CD4-positive, alpha-beta T cell treated with Interleukin-17A for 4 hours (primary cell): ENCODE measurements at regions not wholly inside any gene's neighbourhood (a gene's known extent, or its start where the extent isn't known, plus 50 kb on each side); places are given as distances from the start of the nearest gene placed in this dataset.

Source experiments
- DNase-seq: peaks from one replicate; pipeline ENCODE4 v3.0.0-alpha.2; 2020; ENCODE audit warnings: mixed read lengths

DNA sequence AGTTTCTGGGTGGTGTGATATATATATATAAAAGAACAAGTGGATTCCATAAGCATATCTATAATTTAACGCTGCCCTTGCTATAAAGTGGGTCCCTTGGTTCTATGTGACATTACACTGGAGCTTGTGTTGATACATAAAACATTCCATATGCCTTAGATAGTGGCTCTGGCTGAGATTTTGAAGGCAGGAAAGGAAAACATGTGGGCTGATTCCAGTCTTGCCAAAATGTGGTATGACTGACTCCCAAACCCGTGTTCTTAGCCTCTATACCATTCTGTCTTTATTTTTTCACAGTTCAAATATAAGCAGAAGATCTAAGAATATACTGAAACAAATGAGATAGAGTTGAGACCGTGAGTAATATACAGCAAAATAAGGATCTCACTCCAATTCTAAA, 522.8 kb upstream of the LRRC4C start:
- DNase-seq = no peak

DNA sequence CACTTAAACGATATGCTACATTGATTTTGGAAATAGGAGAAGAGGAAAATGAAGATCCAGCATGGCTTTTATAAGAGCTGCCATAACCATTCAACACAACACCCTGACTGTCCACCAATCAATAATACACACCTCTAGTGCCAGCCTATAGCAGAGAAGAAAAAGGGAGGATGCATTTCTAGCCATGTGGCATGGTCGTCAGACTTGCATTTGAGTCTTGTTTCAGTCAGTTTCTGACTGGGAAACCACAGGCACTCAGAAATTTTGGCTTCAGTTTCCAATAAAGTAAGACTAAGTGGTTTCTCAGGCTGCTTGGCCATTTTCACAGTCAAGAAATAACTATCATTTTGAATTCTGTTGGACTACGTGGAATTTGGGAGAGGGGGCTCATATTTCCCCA, 523.5 kb upstream of the LRRC4C start:
- no peak for DNase-seq

DNA sequence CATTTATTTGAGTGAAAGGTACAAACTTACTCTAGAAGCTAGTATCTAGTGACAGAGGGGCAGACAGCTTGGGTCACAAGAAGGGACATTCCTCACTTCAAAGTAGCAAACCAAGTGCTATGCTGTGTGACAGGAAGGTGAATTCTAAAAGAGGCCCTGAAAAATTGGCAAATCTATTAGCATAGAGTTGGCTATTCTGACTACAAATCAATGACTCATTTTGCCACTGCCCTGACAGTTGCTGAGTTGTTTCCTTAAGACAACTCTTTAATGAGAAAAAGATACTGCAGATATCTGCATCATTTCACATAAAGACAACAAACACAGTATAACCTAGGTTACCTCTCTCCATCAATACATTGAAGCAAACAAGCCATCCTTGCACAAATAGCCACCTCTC, 524.0 kb upstream of the LRRC4C start:
- DNase-seq = no peak

DNA sequence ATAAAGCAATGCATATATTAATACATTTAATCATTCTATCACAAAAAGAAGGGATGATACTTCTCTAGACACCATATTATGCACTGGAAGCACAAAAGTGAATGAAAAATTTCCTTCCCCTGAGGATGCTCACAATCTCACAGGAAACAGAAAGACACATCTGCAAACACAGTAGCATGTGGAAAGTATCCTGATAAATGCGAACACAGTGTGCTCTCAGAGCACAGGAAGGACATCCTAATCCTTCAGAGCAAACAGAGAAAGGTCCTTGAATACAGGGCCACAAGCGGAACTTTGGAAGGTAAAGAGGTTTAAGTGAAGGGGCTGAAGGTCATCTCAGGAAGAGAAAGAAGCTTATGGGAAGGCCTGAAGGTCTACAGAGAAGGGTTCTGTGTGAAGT, 524.6 kb upstream of the LRRC4C start:
- no peak for DNase-seq

DNA sequence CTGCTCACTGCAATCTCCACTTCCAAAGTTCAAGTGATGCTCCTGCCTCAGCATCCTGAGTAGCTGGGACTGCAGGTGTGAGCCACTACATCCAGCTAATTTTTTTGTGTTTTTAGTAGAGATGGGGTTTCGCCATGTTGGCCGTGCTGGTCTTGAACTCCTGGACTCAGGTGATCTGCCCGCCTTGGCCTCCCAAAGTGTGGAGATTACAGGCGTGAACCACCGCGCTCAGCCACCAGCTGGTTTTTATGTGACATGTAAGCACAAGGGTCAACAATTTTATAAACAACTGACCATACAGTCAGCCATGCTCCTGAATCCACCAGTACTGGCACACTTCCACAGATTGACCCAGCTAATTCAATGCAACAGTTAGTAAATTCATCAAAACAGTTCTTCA, 526.3 kb upstream of the LRRC4C start:
- no peak for DNase-seq

DNA sequence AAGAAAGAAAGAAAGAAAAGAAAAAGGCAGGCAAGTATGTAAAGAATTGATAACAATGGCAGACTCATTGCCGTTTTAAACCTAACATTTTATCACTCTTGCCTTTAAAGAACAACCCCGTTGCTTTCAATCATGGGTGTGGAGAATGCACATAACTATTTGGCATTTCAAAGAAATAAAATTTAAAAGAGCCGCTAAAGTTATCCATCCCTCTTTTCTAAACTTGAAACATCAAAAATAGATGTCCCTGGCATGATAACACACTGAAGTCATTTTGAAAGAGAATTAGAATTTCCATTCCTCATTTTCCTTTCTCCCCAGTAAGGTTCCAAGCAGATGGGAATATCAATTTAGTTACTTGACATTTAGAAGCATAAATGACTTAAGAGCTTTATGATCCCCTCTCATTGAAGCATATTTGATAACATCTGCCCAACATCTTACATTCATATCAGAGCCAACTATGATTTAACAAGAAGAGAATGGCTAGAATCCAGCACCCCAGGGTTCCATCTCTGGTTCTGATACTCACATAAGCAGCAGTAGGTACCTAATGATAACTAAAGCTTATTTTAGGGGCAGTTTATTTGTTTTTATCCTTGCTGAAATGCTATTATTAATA, 529.6 kb upstream of the LRRC4C start:
- no peak for DNase-seq

DNA sequence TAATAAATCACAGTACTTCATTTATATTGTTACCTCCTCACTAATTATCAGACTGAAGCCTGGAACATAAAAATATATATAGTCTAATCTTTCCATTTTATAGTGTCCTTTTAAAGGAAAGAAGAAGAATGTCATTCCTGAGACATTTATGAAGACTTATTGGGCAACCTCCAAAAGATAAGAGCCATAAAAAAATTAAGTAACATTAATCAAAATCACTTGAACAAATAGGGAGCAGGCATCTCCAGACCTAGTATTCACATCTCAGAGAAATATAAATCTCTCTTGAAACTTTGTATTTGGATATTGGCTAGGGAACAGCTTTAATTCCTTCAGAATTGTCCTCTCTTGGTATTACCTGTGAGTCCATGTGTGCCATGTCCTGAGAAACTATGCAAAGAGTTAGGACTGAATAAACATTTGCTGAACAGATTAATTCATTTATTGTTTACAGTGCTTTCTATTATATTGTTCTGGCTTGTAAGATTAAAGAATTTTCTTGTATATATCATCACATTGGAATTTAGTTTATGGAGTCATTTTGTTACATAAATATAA, 530.5 kb upstream of the LRRC4C start:
- DNase-seq = no peak

DNA sequence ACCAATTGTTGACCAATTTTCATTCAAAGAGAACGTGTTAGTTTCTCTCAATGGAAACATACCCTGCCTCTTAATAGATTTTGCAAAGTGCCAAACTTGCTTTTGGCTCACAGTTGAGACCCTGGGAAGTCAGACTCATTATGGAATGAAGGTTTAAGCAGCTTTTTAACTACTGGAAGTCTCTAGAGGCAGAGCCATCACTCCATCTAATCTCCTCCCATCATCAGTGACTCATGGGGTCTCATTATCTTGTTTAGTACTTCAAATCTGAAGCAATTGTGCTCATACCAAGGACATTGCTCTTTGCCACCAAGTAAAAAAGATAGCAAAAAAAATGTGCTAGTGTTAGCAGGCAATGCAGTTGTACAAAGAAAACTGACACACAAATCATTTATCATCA, 537.1 kb upstream of the LRRC4C start:
- DNase-seq = no peak

DNA sequence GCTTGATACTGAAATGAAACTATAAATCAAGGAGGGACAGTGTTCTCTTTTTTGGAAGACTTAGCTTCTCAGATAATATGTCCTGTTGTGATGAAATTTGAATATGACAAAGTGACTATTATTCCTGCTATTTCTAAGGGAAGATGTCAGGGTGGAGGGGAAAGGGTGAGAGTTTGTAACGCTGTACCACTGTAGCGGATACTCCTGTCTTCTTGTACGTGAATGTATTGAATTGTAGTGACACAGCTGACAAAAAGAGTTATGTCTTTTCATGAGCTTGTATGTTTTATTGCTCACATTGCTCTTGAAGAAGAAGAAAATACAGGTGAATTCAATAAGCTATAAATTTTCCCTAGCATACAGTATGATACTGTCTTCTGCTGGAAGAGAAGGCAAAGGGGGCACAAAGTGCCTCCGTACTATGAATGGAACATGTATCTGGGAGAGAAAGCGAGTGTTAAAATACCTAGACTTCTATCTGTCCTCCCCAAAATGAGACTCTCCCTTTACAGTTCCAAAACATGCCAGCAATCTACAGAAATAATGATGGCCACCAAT, 538.5 kb upstream of the LRRC4C start:
- no peak for DNase-seq

DNA sequence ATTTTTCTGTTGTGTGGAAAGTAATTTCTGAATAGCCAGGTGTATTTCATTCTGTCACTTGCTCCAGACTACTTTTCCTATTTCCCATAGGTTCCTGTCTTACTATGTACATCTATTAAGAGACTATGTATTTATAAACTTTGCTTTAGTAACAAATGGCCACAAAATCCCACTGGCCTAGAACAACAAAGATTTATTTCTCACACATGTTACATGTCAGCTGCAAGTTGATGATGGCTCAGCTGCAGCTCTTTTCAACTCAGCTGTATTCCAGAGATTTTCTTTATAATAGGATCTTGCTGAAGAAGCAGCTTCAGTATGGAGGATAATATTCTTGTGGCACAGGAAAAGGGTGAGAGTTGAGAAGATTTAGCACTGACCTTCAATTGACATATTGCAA, 539.6 kb upstream of the LRRC4C start:
- DNase-seq = no peak

DNA sequence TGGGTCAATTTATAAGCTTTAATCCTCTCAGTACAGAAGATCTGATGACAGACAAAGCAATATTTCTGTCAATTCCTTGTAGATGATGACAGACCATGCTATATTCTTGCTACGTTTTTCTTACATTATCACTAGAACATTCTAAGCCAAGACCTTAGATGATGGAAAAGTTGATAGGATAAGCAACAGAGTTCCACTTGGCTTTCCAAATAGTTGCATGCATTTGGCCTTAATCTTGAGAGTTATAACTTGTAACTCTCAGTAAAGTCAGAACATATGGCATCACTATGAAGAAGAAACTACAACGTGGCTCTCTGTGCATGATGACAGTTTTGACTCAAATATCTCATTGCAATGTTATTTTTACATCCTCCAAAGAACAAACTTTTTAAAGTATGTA, 544.3 kb upstream of the LRRC4C start:
- no peak for DNase-seq

DNA sequence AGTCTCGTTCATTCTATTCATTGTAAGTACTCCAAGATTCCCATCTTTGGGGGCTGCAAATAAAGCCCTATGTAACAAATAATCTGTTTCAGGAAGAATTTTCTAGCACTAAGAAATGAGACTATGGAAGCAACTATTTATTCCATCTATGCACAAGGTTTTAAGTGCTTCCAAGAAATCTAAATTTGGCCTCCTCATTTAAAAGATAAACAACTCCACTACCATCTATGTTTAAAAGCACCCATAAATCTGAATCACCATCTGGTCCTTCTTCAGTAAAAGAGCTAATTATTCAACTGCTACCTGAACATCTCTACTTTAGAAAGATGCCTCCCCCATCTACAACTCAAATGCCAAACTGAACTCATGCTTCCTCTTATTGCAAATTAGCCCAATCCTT, 547.3 kb upstream of the LRRC4C start:
- no peak for DNase-seq

DNA sequence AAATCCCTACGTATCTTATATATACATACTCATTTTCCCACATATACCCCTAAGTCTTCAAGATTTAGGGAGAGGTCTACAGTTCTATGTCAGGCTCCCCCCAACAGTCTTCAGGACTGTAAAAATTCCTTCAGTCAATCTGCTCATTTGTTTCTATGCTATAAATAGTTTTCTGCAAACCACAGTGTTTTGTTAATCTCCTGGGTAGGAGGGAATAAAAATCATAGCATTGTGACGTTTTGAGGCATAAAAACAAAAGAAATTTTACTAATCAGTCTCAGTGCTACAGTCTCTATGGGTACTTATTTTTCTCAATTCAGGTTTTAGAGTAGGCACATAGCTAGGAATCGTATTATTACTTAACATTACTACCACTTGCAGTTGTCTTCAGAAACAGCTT, 552.8 kb upstream of the LRRC4C start:
- no peak for DNase-seq

DNA sequence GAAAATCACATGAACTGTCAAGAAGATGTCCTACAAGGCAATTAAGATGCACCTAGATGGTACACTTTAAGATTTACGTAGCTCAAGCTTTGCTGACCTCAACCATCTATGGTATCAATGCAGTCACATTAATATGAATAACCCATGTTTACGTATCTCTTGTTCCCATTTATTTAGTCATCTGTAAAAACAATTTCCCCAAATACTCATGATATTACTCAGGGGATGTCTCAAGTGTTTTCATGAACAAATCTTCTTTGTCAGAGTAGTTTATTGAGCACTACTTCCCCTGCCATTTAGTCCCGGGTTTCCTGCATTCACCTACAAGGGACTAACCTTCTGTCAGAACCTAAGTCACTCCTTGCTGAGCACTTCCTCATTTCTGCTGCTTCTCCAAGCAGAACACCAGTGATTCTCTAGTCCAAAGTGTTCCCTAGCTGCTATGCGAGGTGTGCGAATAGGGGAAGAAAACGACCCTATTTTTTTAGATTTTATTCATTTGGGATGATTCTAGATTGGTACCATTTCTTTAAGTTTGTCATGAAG, 554.3 kb upstream of the LRRC4C start:
- DNase-seq = no peak

DNA sequence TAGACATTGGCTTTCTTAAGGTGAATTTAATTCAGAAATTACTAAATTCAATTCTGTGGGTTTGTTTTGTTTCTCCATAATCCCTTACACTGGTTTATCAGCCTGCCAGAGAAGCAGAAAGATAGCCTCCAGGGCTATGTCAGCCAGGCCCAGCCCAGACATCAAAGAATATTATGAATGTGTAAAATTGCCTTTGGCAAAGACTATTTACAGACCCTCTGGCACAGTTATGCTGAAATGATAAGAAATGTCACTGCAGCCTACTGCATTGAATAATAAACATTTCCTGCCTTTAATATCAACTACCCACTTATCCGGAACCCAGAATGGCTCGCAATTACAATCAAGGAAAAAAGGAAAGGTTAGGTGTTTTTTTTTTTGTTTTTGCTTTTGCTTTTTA, 562.5 kb upstream of the LRRC4C start:
- DNase-seq = no peak

DNA sequence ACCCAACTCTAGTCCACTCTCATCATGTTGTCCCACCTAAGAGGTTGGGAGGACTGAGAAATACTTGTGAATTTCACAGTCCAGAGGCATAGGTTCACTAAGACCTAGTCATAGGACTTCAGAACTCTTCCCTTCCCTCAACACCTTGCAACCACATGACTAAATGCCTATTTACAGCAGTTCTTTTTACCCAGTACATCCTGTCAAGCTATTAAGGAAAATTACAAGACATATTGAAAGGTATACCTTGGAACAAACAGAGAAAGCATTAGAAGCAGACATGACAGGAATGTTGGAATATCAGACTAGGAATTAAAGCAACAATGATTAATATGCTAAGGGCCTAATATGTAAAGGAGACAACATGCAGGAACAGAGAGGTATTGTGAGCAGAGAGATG, 563.8 kb upstream of the LRRC4C start:
- DNase-seq = no peak

DNA sequence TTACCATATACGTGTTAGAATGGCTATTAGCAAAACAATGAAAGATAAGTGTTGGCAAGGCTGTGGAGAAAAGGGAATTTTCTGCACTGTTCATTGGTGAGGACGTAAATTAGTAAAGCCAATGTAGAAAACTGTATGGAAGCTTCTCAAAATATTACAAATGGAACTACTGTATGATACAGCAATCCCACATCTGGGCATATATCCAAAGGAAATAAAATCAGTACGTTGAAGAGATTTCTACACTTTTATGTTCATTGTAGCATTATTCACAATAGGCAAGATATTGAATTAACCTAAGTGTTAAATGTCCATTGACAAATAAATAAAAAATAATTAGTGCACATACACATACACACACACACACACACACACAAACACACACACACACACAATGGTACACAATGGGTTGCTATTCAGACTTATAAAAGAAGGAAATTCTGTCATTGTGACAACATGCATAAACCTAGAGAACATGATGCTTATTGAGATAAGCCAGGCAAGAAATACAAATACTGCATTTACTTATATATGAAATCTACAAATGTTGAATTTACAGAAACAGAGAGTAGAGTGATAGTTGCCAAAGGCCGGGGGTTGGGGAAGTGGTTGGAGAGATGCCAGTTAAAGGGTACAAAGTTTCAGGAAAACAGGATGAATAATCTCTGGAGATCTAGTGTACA, 565.8 kb upstream of the LRRC4C start:
- no peak for DNase-seq

DNA sequence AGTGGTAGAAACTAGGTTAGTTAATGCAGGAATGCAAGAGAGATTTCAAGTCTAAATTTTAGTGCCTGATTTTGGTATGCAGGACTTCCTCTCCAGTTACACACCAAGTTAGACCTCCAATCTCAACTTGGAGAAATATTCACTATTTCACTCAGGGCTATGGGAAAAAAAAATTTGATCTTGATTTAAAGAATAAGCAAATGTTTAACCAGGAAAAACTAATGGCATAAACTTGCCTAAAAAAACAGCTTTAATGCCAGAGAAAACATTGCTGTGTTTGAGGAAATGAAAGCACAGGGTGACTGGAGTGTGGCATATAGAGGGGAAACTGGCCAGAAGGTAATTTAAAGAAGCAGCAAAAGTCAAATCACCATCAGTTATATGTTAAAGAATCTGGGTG, 575.4 kb upstream of the LRRC4C start:
- no peak for DNase-seq

DNA sequence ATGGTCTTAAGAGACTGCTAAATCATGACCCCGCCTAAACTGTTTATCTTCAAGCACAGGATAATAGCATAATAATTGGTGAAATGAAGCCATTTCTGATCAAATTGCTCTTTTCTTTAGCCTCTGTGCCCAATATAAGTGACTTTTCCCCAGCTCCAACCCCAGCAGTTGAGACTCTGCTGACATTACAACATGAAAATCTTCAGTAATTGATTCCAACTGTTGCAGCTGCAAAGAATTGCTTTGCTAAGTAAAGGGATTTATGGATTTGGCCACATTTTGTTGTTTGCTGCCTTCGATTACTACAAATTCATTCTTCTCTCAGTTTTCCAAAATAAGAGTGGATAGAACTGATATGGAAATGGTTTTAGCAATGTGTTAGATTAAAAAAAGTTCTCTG, 576.7 kb upstream of the LRRC4C start:
- no peak for DNase-seq

DNA sequence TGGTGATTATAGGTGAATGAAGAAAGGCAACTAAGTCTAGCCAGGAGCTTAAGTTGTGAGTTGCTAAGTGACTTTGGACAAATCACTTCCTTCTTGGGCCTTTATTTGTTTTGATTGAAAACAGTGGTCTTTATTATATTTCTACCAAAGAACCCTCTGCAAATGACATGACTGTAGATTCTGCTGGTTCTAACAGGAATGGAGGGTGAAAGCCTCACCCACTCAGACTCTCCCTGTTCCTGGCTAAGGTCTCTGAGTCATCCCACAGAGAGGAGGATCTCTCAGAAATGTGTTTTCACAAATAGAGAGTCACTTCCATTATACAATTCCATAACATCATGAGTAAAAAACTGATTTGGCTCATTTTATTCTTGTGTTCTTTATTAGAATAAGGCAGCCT, 583.9 kb upstream of the LRRC4C start:
- no peak for DNase-seq

DNA sequence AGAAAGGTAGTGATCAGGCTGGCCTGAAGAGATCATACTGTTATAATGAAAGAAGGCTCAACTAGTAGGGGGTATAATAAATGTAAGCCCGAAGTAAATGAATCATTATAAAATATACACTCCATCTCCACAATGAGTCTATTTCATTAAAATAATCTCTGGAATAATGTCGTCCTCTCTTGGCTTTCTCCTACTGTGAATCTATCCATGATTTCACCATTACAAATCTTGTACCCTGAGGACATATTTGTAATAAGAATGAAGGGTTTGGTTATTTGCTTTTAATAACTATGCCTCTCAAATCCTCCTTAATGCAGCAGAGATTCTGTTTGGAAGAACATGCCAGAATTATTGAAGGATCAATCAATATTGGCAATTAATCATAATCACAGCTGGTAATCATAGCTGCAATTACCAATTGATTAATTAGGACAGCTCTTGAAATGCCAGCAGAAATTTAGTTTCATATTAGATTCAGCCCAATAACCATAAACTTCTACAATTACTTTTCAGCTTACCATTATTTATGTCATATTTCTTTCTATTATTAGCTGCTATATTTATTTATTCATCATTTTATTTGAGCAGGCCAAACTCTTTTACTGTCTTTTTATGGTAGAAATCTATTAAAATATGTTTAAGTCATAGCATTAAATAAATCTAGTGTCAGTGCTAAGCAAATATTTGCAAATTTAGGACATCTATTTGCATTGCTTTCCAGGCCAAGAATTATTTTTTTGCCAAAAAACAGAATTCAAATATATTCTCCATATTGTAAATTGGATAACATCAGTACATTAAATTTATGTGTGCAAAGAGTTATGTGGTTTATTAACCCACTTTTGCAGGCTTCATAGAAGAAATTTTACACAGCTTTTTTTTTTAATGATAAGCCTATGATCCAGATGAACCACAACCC, 588.4 kb upstream of the LRRC4C start:
- no peak for DNase-seq

DNA sequence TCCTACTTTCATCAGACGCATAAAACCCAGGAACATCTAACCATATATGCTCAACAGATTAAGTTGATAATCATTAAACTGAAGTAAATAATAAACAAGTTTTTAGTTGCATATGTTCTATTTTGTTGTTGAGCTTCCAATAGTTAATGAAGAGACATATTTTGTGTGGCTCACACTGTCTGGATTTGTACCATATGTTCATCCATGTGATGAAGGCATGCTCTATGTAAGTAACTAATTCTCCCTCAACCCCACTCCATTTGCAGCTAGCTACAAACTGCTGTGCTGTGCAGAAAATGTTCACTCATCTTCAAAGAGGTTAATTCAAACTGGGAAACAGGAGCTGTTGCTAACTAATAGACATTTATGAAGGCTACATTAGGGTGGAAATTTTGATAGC, 589.7 kb upstream of the LRRC4C start:
- DNase-seq = no peak

DNA sequence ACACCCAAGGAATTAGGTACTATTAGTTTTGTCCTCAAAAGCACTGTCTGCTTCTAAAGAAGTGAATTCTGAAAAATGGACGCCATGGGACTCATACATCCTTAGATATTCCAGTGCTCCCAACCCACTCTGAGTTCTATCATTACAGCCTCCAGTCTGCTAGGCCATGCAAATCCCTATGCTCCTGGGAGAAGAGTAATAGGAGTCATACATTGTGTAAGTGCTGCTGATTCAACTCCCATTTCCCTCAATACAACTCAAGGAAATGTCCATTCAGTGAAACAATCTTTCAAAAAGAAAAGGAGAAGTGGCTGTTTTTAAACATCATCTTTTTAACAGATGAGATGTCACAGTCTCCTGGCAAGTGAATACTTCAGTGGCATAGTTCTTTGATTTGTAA, 590.2 kb upstream of the LRRC4C start:
- DNase-seq = no peak
